ENCODE measurements at regions not wholly inside any gene's neighbourhood (a gene's known extent, or its start where the extent isn't known, plus 50 kb on each side); places are given as distances from the start of the nearest gene placed in this dataset.
"Not testable (repeated sequence)": the region's sequence is repeated elsewhere in the genome, so short reads cannot be mapped to it uniquely, and the experiment has no call there.

GRCh38 chr3:187862701-187863277, 117.5 kb upstream of the BCL6 start:
- Mint-ChIP-seq H3K27ac (peak overlapping the region in 1 of 8 donors; percentile 37), H3K9me3 (peaks cover 0 to 15% (median 9%) of the 10 kb centered on the region in 5 donors), H3K36me3 (peaks cover 0 to 21% (median 0%) of the 10 kb centered on the region in 3 donors), H3K4me3 (peak overlapping the region in 2 of 7 donors; percentile 74 to 90)
- H3K4me3 ChIP-seq (ENCODE audit: low read length); H3K27ac ChIP-seq (ENCODE audit: low read depth, low read length); H3K27me3 Mint-ChIP-seq; H3K36me3 ChIP-seq (ENCODE audit: insufficient read depth, low read length); H3K4me1 Mint-ChIP-seq; H3K9me3 ChIP-seq (ENCODE audit: low read length); POLR2A ChIA-PET; DNase-seq; CTCF ChIA-PET; H3K27me3 ChIP-seq (ENCODE audit: insufficient read depth, low read length, poor library complexity, severe bottlenecking); H3K4me1 ChIP-seq (ENCODE audit: insufficient read depth, low read length): not testable (repeated sequence)

DNA sequence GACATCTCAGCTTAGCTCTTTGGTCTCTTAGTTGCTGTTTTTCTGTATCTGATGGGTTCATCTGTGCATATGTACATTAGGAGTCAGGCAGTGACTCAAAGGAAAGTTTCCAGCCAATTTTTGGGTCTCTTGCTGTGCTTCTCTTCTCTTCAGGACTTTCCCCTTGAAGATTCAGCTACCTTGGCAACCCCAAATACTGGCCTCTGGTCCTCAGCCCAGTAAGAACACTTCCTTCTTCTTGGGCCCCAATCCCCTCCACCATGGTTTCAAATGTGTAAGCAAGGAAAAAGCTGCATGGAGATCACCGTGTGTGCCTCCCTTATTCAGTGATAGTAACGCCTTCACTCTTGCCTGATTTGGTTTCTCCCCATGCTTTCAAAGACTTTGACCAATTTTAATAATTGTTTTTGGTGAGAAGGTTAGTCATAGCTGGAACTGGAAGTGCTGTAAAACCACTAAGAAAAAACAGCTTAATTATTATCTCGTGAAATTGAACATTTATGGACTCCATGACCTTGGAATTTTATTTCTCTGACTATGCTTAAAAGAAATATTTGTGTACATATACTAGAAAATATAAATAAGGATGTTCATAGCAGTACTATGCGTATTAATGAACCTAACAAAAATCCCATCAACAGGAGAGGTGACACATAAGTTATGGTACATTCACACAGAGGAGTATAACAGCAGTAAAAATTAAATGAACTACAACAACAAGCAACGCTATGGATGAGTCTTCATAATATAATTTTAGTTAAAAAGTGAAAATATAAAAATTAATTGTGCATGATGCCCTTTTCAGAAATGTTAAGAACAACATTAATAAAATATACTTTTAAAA, 125.3 kb upstream of the BCL6 start:
- H3K36me3 ChIP-seq (ENCODE audit: insufficient read depth, low read length): no peaks in the 10 kb centered on the region
- Mint-ChIP-seq H3K4me3 (no peak overlapping the region), H3K9me3 (no peaks in the 10 kb centered on the region), H3K4me1 (peaks cover 0 to 4% (median 0%) of the 10 kb centered on the region in 3 donors), H3K36me3 (no peaks in the 10 kb centered on the region), H3K27ac (peak overlapping the region in 3 of 8 donors; percentile 43 to 64 (median 58)), H3K27me3 (no peaks in the 10 kb centered on the region)
- H3K27me3 ChIP-seq (ENCODE audit: insufficient read depth, low read length, poor library complexity, severe bottlenecking): no peaks in the 10 kb centered on the region
- H3K4me3 ChIP-seq (ENCODE audit: low read length): no peak overlapping the region
- no peak for DNase-seq
- H3K4me1 ChIP-seq (ENCODE audit: insufficient read depth, low read length): no peaks in the 10 kb centered on the region
- POLR2A ChIA-PET: no interaction called here
- CTCF ChIA-PET: no interaction called here
- no peaks in the 10 kb centered on the region for H3K9me3 ChIP-seq (ENCODE audit: low read length)
- no peak overlapping the region for H3K27ac ChIP-seq (ENCODE audit: low read depth, low read length)

DNA sequence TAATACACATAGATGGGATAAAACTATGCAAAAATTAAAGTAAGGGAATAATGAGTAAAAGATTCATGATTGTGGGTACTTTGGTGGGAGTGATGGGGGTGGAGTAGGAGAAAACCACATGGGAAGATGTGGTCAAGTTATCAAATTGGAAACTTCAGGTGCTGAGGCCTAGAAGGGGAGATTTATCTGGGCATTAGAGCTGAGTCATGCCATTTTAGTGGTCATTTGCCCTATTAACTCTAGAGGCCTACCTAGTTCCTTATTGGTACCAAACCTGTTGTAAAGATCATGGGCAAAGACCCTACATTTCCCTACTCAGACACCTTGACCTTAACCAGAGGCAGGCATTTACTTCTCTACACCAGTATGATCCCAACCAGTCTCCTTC, 125.9 kb upstream of the BCL6 start:
- Histone ChIP-seq H3K27ac (ENCODE audit: low read depth, low read length) (no peak overlapping the region), H3K9me3 (ENCODE audit: low read length) (no peaks in the 10 kb centered on the region), H3K4me3 (ENCODE audit: low read length) (no peak overlapping the region), H3K27me3 (ENCODE audit: insufficient read depth, low read length, poor library complexity, severe bottlenecking) (no peaks in the 10 kb centered on the region), H3K36me3 (ENCODE audit: insufficient read depth, low read length) (no peaks in the 10 kb centered on the region), H3K4me1 (ENCODE audit: insufficient read depth, low read length) (no peaks in the 10 kb centered on the region)
- H3K9me3 Mint-ChIP-seq: no peaks in the 10 kb centered on the region
- no peak overlapping the region for H3K4me3 Mint-ChIP-seq
- no peak for DNase-seq
- H3K27me3 Mint-ChIP-seq: no peaks in the 10 kb centered on the region
- POLR2A ChIA-PET: no interaction called here
- CTCF ChIA-PET: no interaction called here
- H3K4me1 Mint-ChIP-seq: peaks cover 0 to 4% (median 0%) of the 10 kb centered on the region in 3 donors
- peak overlapping the region in 1 of 8 donors; percentile 5 for H3K27ac Mint-ChIP-seq
- H3K36me3 Mint-ChIP-seq: no peaks in the 10 kb centered on the region

DNA sequence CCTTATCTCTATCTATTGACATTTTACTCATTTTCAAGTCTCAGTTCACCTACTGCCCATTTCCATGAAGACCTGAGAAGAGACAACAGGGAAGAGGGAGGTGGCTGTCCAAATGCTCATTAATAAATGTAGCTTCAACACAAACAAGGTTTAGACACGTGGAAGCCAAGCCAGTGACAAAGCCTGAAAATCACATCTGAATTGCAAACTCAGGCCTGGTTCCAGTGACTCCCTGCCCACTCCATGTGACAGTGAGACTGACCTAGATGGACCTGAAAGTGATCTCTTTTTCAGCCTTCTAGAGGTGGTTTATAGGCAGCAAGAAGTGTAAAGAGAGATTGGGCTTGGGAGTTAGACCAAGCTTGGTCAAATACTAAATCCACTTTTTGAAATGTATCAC, 126.6 kb upstream of the BCL6 start:
- peaks cover 0 to 4% (median 0%) of the 10 kb centered on the region in 3 donors for H3K4me1 Mint-ChIP-seq
- H3K27ac Mint-ChIP-seq: peak overlapping the region in 2 of 8 donors; percentile 0 to 32
- Histone ChIP-seq H3K9me3 (ENCODE audit: low read length) (no peaks in the 10 kb centered on the region), H3K27ac (ENCODE audit: low read depth, low read length) (no peak overlapping the region), H3K36me3 (ENCODE audit: insufficient read depth, low read length) (no peaks in the 10 kb centered on the region), H3K27me3 (ENCODE audit: insufficient read depth, low read length, poor library complexity, severe bottlenecking) (no peaks in the 10 kb centered on the region), H3K4me1 (ENCODE audit: insufficient read depth, low read length) (no peaks in the 10 kb centered on the region), H3K4me3 (ENCODE audit: low read length) (no peak overlapping the region)
- no peaks in the 10 kb centered on the region for H3K9me3 Mint-ChIP-seq
- H3K27me3 Mint-ChIP-seq: no peaks in the 10 kb centered on the region
- DNase-seq: no peak
- no peak overlapping the region for H3K4me3 Mint-ChIP-seq
- ChIA-PET POLR2A (no interaction called here), CTCF (no interaction called here)
- H3K36me3 Mint-ChIP-seq: no peaks in the 10 kb centered on the region

DNA sequence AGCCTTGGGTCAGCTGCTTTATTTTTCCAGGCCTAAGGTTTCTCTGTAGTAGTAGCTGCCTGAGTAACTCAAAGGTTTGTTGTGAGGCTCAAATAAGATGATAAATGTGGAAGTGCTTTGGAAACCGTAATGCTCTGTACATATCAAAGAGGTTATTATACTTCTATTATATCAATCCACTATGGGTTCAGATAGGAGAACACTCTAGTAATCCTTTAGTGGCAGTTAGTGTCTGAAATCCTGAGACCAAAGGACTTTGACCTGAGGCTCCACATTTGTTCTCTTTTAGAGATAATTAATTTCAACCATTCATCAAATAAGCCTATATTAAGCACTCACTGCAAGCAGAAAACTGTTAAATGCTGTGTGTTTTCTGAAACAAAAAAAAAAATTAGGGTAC, 128.6 kb upstream of the BCL6 start:
- H3K27ac ChIP-seq (ENCODE audit: low read depth, low read length): no peak overlapping the region
- no peak for DNase-seq
- H3K36me3 Mint-ChIP-seq: no peaks in the 10 kb centered on the region
- H3K4me3 ChIP-seq (ENCODE audit: low read length): no peak overlapping the region
- H3K4me1 ChIP-seq (ENCODE audit: insufficient read depth, low read length): no peaks in the 10 kb centered on the region
- H3K27me3 Mint-ChIP-seq: no peaks in the 10 kb centered on the region
- H3K27me3 ChIP-seq (ENCODE audit: insufficient read depth, low read length, poor library complexity, severe bottlenecking): no peaks in the 10 kb centered on the region
- ChIA-PET POLR2A (no interaction called here), CTCF (no interaction called here)
- H3K4me1 Mint-ChIP-seq: peaks cover 0 to 4% (median 0%) of the 10 kb centered on the region in 3 donors
- no peak overlapping the region for H3K4me3 Mint-ChIP-seq
- H3K9me3 ChIP-seq (ENCODE audit: low read length): no peaks in the 10 kb centered on the region
- no peaks in the 10 kb centered on the region for H3K36me3 ChIP-seq (ENCODE audit: insufficient read depth, low read length)
- H3K9me3 Mint-ChIP-seq: no peaks in the 10 kb centered on the region
- H3K27ac Mint-ChIP-seq: peak overlapping the region in 2 of 8 donors; percentile 3 to 17

DNA sequence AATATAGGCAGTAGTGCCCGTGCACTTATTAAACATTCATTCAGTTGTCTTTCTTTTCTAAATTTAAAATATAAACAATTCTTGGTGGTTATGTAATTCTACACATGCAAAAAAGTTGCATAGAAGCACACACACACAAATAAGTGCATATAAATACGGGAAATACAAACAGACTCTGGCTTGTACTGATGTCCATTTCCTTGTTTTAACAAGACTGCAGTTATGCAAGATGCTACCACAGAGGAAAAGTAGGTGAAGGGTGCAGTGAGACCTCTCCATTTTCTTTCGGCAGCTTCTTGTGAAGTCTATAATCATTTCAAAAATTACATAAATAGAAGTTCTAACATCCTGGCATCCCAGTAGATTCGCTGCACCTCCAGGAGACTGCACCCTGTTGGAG, 130.6 kb upstream of the BCL6 start:
- Histone ChIP-seq H3K36me3 (ENCODE audit: insufficient read depth, low read length) (no peaks in the 10 kb centered on the region), H3K4me1 (ENCODE audit: insufficient read depth, low read length) (no peaks in the 10 kb centered on the region), H3K27me3 (ENCODE audit: insufficient read depth, low read length, poor library complexity, severe bottlenecking) (no peaks in the 10 kb centered on the region), H3K9me3 (ENCODE audit: low read length) (no peaks in the 10 kb centered on the region), H3K4me3 (ENCODE audit: low read length) (no peak overlapping the region), H3K27ac (ENCODE audit: low read depth, low read length) (no peak overlapping the region)
- Mint-ChIP-seq H3K4me3 (no peak overlapping the region), H3K27me3 (no peaks in the 10 kb centered on the region), H3K27ac (no peak overlapping the region), H3K9me3 (no peaks in the 10 kb centered on the region), H3K4me1 (no peaks in the 10 kb centered on the region), H3K36me3 (no peaks in the 10 kb centered on the region)
- no peak for DNase-seq
- ChIA-PET POLR2A (interaction anchor here (0.5 kb wide), 1 partner anchor 30 kb away, joined by 3 read pairs; no protein-coding TSS in a partner anchor), CTCF (no interaction called here)

GRCh38 chr3:187878772-187879518, 133.7 kb upstream of the BCL6 start:
- POLR2A ChIA-PET: no interaction called here
- peaks cover 0 to 4% (median 0%) of the 10 kb centered on the region in 3 donors for H3K36me3 Mint-ChIP-seq
- H3K9me3 ChIP-seq (ENCODE audit: low read length): no peaks in the 10 kb centered on the region
- H3K9me3 Mint-ChIP-seq: no peaks in the 10 kb centered on the region
- H3K27me3 ChIP-seq (ENCODE audit: insufficient read depth, low read length, poor library complexity, severe bottlenecking): no peaks in the 10 kb centered on the region
- no peak for DNase-seq
- H3K4me1 ChIP-seq (ENCODE audit: insufficient read depth, low read length): no peaks in the 10 kb centered on the region
- no peaks in the 10 kb centered on the region for H3K36me3 ChIP-seq (ENCODE audit: insufficient read depth, low read length)
- no peak overlapping the region for H3K27ac ChIP-seq (ENCODE audit: low read depth, low read length)
- CTCF ChIA-PET: no interaction called here
- H3K27me3 Mint-ChIP-seq: no peaks in the 10 kb centered on the region
- H3K4me3 Mint-ChIP-seq: no peak overlapping the region
- H3K4me1 Mint-ChIP-seq: no peaks in the 10 kb centered on the region
- no peak overlapping the region for H3K4me3 ChIP-seq (ENCODE audit: low read length)
- H3K27ac Mint-ChIP-seq: no peak overlapping the region

- Mint-ChIP-seq H3K4me3 (no peak overlapping the region), H3K9me3 (no peaks in the 10 kb centered on the region), H3K36me3 (peaks cover 0 to 4% (median 0%) of the 10 kb centered on the region in 3 donors), H3K27me3 (no peaks in the 10 kb centered on the region), H3K27ac (no peak overlapping the region), H3K4me1 (no peaks in the 10 kb centered on the region)
- no peaks in the 10 kb centered on the region for H3K36me3 ChIP-seq (ENCODE audit: insufficient read depth, low read length)
- no peaks in the 10 kb centered on the region for H3K27me3 ChIP-seq (ENCODE audit: insufficient read depth, low read length, poor library complexity, severe bottlenecking)
- ChIA-PET POLR2A (interaction anchor here (0.5 kb wide), 1 partner anchor 948 kb away, joined by 4 read pairs; no protein-coding TSS in a partner anchor), CTCF (no interaction called here)
- H3K9me3 ChIP-seq (ENCODE audit: low read length): no peaks in the 10 kb centered on the region
- no peak overlapping the region for H3K27ac ChIP-seq (ENCODE audit: low read depth, low read length)
- no peak for DNase-seq
- H3K4me1 ChIP-seq (ENCODE audit: insufficient read depth, low read length): no peaks in the 10 kb centered on the region
- H3K4me3 ChIP-seq (ENCODE audit: low read length): no peak overlapping the region
These were observed 135.2 kb upstream of the BCL6 start for GRCh38 chr3:187880441-187880840.

All from CD8-positive, alpha-beta memory T cell (primary cell).